NOMO-1 treated with dmso at 0.1 percent for 144 hours (cell line): ENCODE measurements at regions not wholly inside any gene's neighbourhood (a gene's known extent, or its start where the extent isn't known, plus 50 kb on each side); places are given as distances from the start of the nearest gene placed in this dataset.

Experiments
- DNase-seq: peaks from one replicate; lab custom pipeline; 2025; ENCODE audit not compliant: unreplicated experiment; lab: John Stamatoyannopoulos, UW

GRCh38 chr13:54852831-54853230 lies 1824.2 kb downstream of the OLFM4 start:
- peak; percentile 65 for DNase-seq

- no peak for DNase-seq
Measured at GRCh38 chr13:54859827-54860226, 1831.2 kb downstream of the OLFM4 start.

- DNase-seq: no peak
Measured at GRCh38 chr13:54875111-54875510, 1846.5 kb downstream of the OLFM4 start.

- DNase-seq: peak; percentile 43
Measured at GRCh38 chr13:54879036-54879435, 1850.4 kb downstream of the OLFM4 start.

GRCh38 chr13:54884682-54885081 lies 1856.1 kb downstream of the OLFM4 start:
- DNase-seq: no peak

GRCh38 chr13:54890976-54891375 lies 1862.4 kb downstream of the OLFM4 start:
- DNase-seq: no peak

- DNase-seq: no peak
Measured at GRCh38 chr13:54901316-54901715, 1872.7 kb downstream of the OLFM4 start.

GRCh38 chr13:54912367-54912766 lies 1883.8 kb downstream of the OLFM4 start:
- DNase-seq: no peak

GRCh38 chr13:54913668-54914067 lies 1885.1 kb downstream of the OLFM4 start:
- DNase-seq: no peak

GRCh38 chr13:54927538-54927937 lies 1898.9 kb downstream of the OLFM4 start:
- no peak for DNase-seq

- DNase-seq: no peak
Measured at GRCh38 chr13:54928071-54928470, 1899.5 kb downstream of the OLFM4 start.

GRCh38 chr13:54934121-54934520 lies 1905.5 kb downstream of the OLFM4 start:
- DNase-seq: no peak

GRCh38 chr13:54945973-54946372 lies 1917.4 kb downstream of the OLFM4 start:
- DNase-seq: no peak

GRCh38 chr13:54949735-54950134 lies 1921.1 kb downstream of the OLFM4 start:
- no peak for DNase-seq

GRCh38 chr13:54950546-54950945 lies 1921.9 kb downstream of the OLFM4 start:
- DNase-seq: no peak

GRCh38 chr13:54953786-54954185 lies 1925.2 kb downstream of the OLFM4 start:
- DNase-seq: no peak

GRCh38 chr13:54958781-54959180 lies 1930.2 kb downstream of the OLFM4 start:
- no peak for DNase-seq

- DNase-seq: no peak
Measured at GRCh38 chr13:54965881-54966280, 1937.3 kb downstream of the OLFM4 start.

GRCh38 chr13:54972838-54973237 lies 1944.2 kb downstream of the OLFM4 start:
- no peak for DNase-seq

- no peak for DNase-seq
Measured at GRCh38 chr13:54975676-54976075, 1947.1 kb downstream of the OLFM4 start.

- peak; percentile 17 for DNase-seq
Measured at GRCh38 chr13:54980651-54981050, 1952.0 kb downstream of the OLFM4 start.

- DNase-seq: no peak
Measured at GRCh38 chr13:54989418-54989817, 1960.8 kb downstream of the OLFM4 start.

- no peak for DNase-seq
Measured at GRCh38 chr13:54999399-54999907, 1970.8 kb downstream of the OLFM4 start.

- DNase-seq: no peak
Measured at GRCh38 chr13:55000043-55000442, 1971.4 kb downstream of the OLFM4 start.
